MCF 10A (cell line): ENCODE measurements at regions not wholly inside any gene's neighbourhood (a gene's known extent, or its start where the extent isn't known, plus 50 kb on each side); places are given as distances from the start of the nearest gene placed in this dataset.

Source experiments
- BruUV-seq: library from RNA; stranded (reverse); fragments of 400-500 nt; replicated peaks from 2 replicates; lab custom pipeline; 2021; lab: Mats Ljungman, UMichigan
- CTCF ChIA-PET: fragments of 300-600 bp; sonication (Branson Sonifier 250); formaldehyde crosslinking; extraction: SDS; loops from one replicate; lab custom pipeline; 2021; ENCODE audit warnings: antibody characterized with exemption, inconsistent platforms; lab: Yijun Ruan, JAX
- POLR2A ChIA-PET: fragments of 300-600, 350-650 bp; sonication (Branson Sonifier 250); formaldehyde crosslinking; extraction: SDS; loops from one replicate; lab custom pipeline; 2020; ENCODE audit warnings: antibody characterized with exemption, inconsistent platforms; lab: Yijun Ruan, JAX
- DNase-seq: peaks from one replicate; pipeline ENCODE4 v3.0.0-alpha.2; 2018; ENCODE audit not compliant: unreplicated experiment
- H3K27ac Mint-ChIP-seq: one replicate; pipeline ENCODE4 v1.8.0; 2022; ENCODE audit warnings: mild to moderate bottlenecking, low read depth, mixed read lengths; ENCODE audit not compliant: unreplicated experiment
- H3K27me3 Mint-ChIP-seq: one replicate; pipeline ENCODE4 v1.8.0; 2022; ENCODE audit warnings: mixed read lengths; ENCODE audit not compliant: insufficient read depth, unreplicated experiment
- H3K36me3 Mint-ChIP-seq: one replicate; pipeline ENCODE4 v1.8.0; 2022; ENCODE audit warnings: mild to moderate bottlenecking, moderate library complexity, mixed read lengths; ENCODE audit not compliant: insufficient read depth, unreplicated experiment
- H3K4me1 Mint-ChIP-seq: one replicate; pipeline ENCODE4 v1.8.0; 2022; ENCODE audit warnings: mixed read lengths; ENCODE audit not compliant: insufficient read depth, unreplicated experiment
- H3K4me3 Mint-ChIP-seq: one replicate; pipeline ENCODE4 v1.8.0; 2022; ENCODE audit warnings: mild to moderate bottlenecking, moderate library complexity, mixed read lengths; ENCODE audit not compliant: unreplicated experiment
- H3K9me3 Mint-ChIP-seq: one replicate; pipeline ENCODE4 v1.8.0; 2022; ENCODE audit warnings: mixed read lengths; ENCODE audit not compliant: unreplicated experiment
- CTCF ChIP-seq: fragments of 200-600 bp; IDR thresholded peaks from one replicate; pipeline ENCODE4 v1.8.0; 2022; ENCODE audit warnings: antibody characterized with exemption, mild to moderate bottlenecking; ENCODE audit not compliant: unreplicated experiment
- intact Hi-C: fragments of 100-400 bp; cut with micrococcal nuclease; formaldehyde crosslinking; loops from 2 replicates; pipeline ENCODE4 v1.14.1; 2022

GRCh38 chr2:21498016-21498415 is 374.2 kb downstream of the TDRD15 start:
- Mint-ChIP-seq H3K9me3 (no peaks in the 10 kb centered on the region), H3K4me1 (no peaks in the 10 kb centered on the region), H3K36me3 (no peaks in the 10 kb centered on the region), H3K4me3 (no peak overlapping the region), H3K27ac (no peak overlapping the region), H3K27me3 (no peaks in the 10 kb centered on the region)
- intact Hi-C loops = no loop called here
- ChIA-PET CTCF (interaction anchor here (0.5 to 1.1 kb wide), 3 partner anchors 13 to 1049 kb away, joined by 3 read pairs; no protein-coding TSS in a partner anchor), POLR2A (no interaction called here)
- no peak for DNase-seq
- BruUV-seq = no TSS peak
- no peak for TF ChIP-seq CTCF

- no peak for DNase-seq
- Mint-ChIP-seq H3K4me3 (no peak overlapping the region), H3K27ac (no peak overlapping the region), H3K36me3 (no peaks in the 10 kb centered on the region), H3K4me1 (no peaks in the 10 kb centered on the region), H3K9me3 (no peaks in the 10 kb centered on the region), H3K27me3 (no peaks in the 10 kb centered on the region)
- no peak for TF ChIP-seq CTCF
- CTCF ChIA-PET = no interaction called here
- POLR2A ChIA-PET = no interaction called here
- no TSS peak for BruUV-seq
- intact Hi-C loops = no loop called here
These were observed 376.7 kb downstream of the TDRD15 start for GRCh38 chr2:21500401-21500945.

GRCh38 chr2:21501376-21502027 is 377.7 kb downstream of the TDRD15 start:
- CTCF ChIA-PET = interaction anchor here (0.9 kb wide), 1 partner anchor 10 kb away, joined by 3 read pairs; no protein-coding TSS in a partner anchor
- Mint-ChIP-seq H3K9me3 (no peaks in the 10 kb centered on the region), H3K27me3 (no peaks in the 10 kb centered on the region), H3K4me1 (no peaks in the 10 kb centered on the region), H3K4me3 (no peak overlapping the region), H3K36me3 (no peaks in the 10 kb centered on the region), H3K27ac (no peak overlapping the region)
- intact Hi-C loops = no loop called here
- BruUV-seq = no TSS peak
- TF ChIP-seq CTCF = no peak
- POLR2A ChIA-PET = no interaction called here
- no peak for DNase-seq

GRCh38 chr2:21515903-21516302 is 392.1 kb downstream of the TDRD15 start:
- CTCF ChIA-PET = interaction anchor here (0.6 kb wide), 1 partner anchor 469 kb away, joined by 5 read pairs; no protein-coding TSS in a partner anchor
- Mint-ChIP-seq H3K4me1 (no peaks in the 10 kb centered on the region), H3K27ac (no peak overlapping the region)

More at GRCh38 chr2:21515903-21516302, 392.1 kb downstream of the TDRD15 start:
- no peaks in the 10 kb centered on the region for H3K27me3 Mint-ChIP-seq
- no peaks in the 10 kb centered on the region for H3K36me3 Mint-ChIP-seq
- BruUV-seq = no TSS peak
- TF ChIP-seq CTCF = no peak
- intact Hi-C loops = no loop called here
- H3K9me3 Mint-ChIP-seq = no peaks in the 10 kb centered on the region
- no peak for DNase-seq
- H3K4me3 Mint-ChIP-seq = no peak overlapping the region
- POLR2A ChIA-PET = no interaction called here
